Colonic mucosa (tissue), 4 donors: ENCODE measurements at regions not wholly inside any gene's neighbourhood (a gene's known extent, or its start where the extent isn't known, plus 50 kb on each side); places are given as distances from the start of the nearest gene placed in this dataset.

Experiments used
- DNase-seq: peaks from one replicate; pipeline ENCODE4 v3.0.0-alpha.2; 2020
- H3K27ac ChIP-seq: fragments of 200-600 bp; one replicate; pipeline ENCODE4 v1.8.0; 2021
- H3K27me3 ChIP-seq: fragments of 200-600 bp; one replicate; pipeline ENCODE4 v1.8.0; 2021
- H3K36me3 ChIP-seq: fragments of 200-600 bp; one replicate; pipeline ENCODE4 v1.8.0; 2021
- H3K4me1 ChIP-seq: fragments of 200-600 bp; one replicate; pipeline ENCODE4 v1.8.0; 2021; ENCODE audit warnings: mild to moderate bottlenecking
- H3K4me3 ChIP-seq: fragments of 200-600 bp; one replicate; pipeline ENCODE4 v1.8.0; 2021
- H3K9ac ChIP-seq, 2 donors: one replicate each; pipeline ENCODE4 v1.7.0; 2013; ENCODE audit warnings: control low read depth in 2 of 2, low read depth in 2 of 2, low read length in 2 of 2
- H3K9me3 ChIP-seq: fragments of 200-600 bp; one replicate; pipeline ENCODE4 v1.8.0; 2021
- intact Hi-C: fragments of 100-400 bp; cut with DNase I; formaldehyde crosslinking; loops from one replicate; pipeline ENCODE4 v1.14.1; 2022
- TF ChIP-seq, protein P1 (sequence below): fragments of 200-600 bp; IDR thresholded peaks from one replicate; pipeline ENCODE4 v1.8.0; 2022; ENCODE audit warnings: antibody characterized with exemption, mild to moderate bottlenecking
- donor health status: healthy.
- donor health status: DM: no; HTN: no; CAD: no.
- donor health status: DM: no; HTN: no; CAD: no.

DNA sequence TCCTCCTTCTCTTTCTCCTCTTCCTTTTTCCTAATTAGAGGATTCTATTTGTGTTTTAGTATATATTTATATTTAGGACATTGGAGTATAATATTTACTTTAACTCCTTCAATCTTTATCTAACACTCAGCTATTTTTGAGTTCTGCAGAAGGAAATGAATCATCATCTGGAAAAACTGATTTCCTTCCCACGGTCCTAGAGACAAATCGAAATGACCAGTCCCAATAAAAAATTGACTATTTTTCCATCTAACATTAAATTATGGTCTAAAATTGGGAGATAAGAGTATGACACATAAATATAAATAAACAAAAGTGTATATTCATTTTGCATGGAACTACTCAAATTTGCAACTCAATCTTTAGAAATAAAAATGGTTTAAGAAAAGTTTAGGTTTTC is 167.4 kb downstream of the TMTC3 start:
- Histone ChIP-seq H3K9ac (no peak overlapping the region), H3K4me1 (no peaks in the 10 kb centered on the region), H3K36me3 (no peaks in the 10 kb centered on the region), H3K4me3 (no peak overlapping the region), H3K27me3 (no peaks in the 10 kb centered on the region), H3K9me3 (no peaks in the 10 kb centered on the region), H3K27ac (no peak overlapping the region)
- intact Hi-C loops: no loop called here
- no peak for DNase-seq
- TF ChIP-seq, protein P1, sequence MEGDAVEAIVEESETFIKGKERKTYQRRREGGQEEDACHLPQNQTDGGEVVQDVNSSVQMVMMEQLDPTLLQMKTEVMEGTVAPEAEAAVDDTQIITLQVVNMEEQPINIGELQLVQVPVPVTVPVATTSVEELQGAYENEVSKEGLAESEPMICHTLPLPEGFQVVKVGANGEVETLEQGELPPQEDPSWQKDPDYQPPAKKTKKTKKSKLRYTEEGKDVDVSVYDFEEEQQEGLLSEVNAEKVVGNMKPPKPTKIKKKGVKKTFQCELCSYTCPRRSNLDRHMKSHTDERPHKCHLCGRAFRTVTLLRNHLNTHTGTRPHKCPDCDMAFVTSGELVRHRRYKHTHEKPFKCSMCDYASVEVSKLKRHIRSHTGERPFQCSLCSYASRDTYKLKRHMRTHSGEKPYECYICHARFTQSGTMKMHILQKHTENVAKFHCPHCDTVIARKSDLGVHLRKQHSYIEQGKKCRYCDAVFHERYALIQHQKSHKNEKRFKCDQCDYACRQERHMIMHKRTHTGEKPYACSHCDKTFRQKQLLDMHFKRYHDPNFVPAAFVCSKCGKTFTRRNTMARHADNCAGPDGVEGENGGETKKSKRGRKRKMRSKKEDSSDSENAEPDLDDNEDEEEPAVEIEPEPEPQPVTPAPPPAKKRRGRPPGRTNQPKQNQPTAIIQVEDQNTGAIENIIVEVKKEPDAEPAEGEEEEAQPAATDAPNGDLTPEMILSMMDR: no peak

DNA sequence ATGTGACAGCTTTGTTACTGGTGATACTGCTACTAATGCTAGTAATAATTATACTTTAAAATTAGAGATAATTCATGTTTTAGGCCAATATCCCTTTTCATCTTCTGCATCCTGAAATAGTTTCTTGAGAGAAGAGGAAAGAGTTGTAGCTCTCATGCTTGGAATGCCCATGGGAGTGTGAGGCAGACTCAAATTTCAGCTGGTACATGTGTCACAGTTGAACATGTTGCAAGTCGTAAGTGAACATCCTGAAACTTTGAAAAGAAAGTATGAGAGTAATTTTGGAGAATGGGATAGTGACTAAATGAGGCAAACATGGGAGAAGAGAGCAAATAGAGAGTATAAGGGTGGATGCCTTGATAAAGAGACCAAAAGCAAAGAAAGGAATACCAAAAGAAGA is 168.0 kb downstream of the TMTC3 start:
- H3K27me3 ChIP-seq: no peaks in the 10 kb centered on the region
- no peak overlapping the region for H3K27ac ChIP-seq
- H3K4me1 ChIP-seq: no peaks in the 10 kb centered on the region
- H3K36me3 ChIP-seq: no peaks in the 10 kb centered on the region
- intact Hi-C loops: no loop called here
- H3K9me3 ChIP-seq: no peaks in the 10 kb centered on the region
- H3K4me3 ChIP-seq: no peak overlapping the region
- TF ChIP-seq, protein P1: no peak
- no peak for DNase-seq
- no peak overlapping the region for H3K9ac ChIP-seq

DNA sequence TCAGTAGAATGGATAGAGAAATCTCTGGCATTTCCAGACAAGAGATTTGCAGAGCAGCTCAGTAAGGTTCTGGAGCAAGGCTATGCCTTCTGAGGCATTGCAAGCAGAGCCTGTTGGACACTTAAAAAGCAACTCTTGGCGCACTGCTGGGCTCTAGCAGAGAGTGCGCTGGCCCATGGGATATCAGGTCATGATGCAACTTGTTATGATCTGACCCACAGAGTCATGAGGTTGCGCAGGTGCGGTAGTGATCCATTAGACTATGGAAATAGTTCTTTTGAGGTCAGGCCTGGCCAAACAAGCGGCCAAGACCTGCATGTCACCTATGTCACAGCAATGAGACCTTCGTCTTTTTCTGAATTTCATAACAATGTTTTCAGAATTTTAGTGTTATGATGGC is 168.6 kb downstream of the TMTC3 start:
- Histone ChIP-seq H3K4me1 (no peaks in the 10 kb centered on the region), H3K36me3 (no peaks in the 10 kb centered on the region), H3K9me3 (no peaks in the 10 kb centered on the region), H3K9ac (no peak overlapping the region), H3K27me3 (no peaks in the 10 kb centered on the region), H3K4me3 (no peak overlapping the region), H3K27ac (no peak overlapping the region)
- TF ChIP-seq, protein P1: no peak
- intact Hi-C loops: no loop called here
- no peak for DNase-seq

DNA sequence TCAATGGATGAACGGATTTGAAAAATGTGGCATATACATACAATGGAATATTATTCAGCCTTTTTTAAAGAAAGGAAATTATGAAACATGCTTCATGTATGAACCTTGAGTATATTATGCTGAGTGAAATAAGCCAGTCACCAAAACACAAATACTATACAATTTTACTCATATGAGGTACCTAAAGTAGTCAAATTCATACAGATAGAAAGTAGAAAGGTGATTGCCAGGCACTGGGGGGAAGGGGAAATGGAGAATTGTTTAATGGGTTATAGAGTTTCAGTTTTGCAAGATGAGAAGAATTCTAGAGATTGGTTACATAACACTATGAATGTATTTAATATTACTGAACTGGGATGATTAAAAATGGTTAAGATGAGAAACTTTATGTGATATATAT is 171.4 kb downstream of the TMTC3 start:
- no peak for DNase-seq
- Histone ChIP-seq H3K4me3 (no peak overlapping the region), H3K9ac (no peak overlapping the region), H3K27ac (no peak overlapping the region), H3K27me3 (no peaks in the 10 kb centered on the region), H3K36me3 (no peaks in the 10 kb centered on the region), H3K4me1 (no peaks in the 10 kb centered on the region), H3K9me3 (no peaks in the 10 kb centered on the region)
- intact Hi-C loops: no loop called here
- TF ChIP-seq, protein P1: no peak

DNA sequence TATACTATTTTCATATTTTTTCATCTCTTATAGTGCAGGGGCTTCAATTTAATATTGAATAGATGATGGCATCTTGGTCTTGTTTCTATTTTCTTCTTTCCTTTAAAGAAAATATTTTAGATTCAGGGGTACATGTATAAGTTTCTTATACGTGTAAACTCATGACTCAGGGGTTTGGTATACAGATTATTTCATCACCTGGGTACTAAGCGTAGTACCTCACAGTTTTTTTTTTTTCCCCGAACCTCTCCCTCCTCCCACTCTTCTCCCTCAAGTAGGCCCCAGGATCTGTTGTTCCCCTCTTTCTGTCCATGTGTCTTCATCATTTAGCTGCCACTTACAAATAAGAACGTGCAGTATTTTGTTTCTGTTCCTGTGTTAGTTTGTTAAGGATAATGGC is 172.6 kb downstream of the TMTC3 start:
- Histone ChIP-seq H3K9me3 (no peaks in the 10 kb centered on the region), H3K36me3 (no peaks in the 10 kb centered on the region), H3K27ac (no peak overlapping the region), H3K9ac (no peak overlapping the region), H3K27me3 (no peaks in the 10 kb centered on the region), H3K4me1 (no peaks in the 10 kb centered on the region), H3K4me3 (no peak overlapping the region)
- no peak for DNase-seq
- TF ChIP-seq, protein P1: no peak
- intact Hi-C loops: no loop called here

DNA sequence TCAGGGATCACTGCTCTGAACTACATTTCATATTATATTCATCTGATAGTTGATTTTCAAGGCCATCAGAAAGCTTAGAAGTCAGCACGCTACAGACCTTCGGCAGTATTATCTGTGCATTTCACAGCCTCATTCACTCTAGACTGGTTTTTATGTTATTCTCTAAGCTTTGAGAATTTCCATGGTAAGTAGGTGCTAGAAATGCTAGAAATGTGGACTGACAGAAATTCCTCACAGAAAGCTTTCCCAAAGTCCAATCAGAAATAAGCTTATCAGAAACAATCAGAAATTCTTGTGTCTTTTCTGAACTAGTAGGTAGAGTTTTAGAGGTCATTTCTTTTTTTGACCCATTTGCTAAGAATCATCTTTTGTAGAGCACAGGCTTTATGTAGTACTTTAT is 176.6 kb downstream of the TMTC3 start:
- Histone ChIP-seq H3K4me3 (no peak overlapping the region), H3K9ac (no peak overlapping the region), H3K27me3 (no peaks in the 10 kb centered on the region), H3K4me1 (no peaks in the 10 kb centered on the region), H3K36me3 (no peaks in the 10 kb centered on the region), H3K27ac (no peak overlapping the region), H3K9me3 (no peaks in the 10 kb centered on the region)
- DNase-seq: no peak
- intact Hi-C loops: no loop called here
- TF ChIP-seq, protein P1: no peak
